ENCODE measurements at regions not wholly inside any gene's neighbourhood (a gene's known extent, or its start where the extent isn't known, plus 50 kb on each side); places are given as distances from the start of the nearest gene placed in this dataset.
"Not testable (repeated sequence)": the region's sequence is repeated elsewhere in the genome, so short reads cannot be mapped to it uniquely, and the experiment has no call there.

DNA sequence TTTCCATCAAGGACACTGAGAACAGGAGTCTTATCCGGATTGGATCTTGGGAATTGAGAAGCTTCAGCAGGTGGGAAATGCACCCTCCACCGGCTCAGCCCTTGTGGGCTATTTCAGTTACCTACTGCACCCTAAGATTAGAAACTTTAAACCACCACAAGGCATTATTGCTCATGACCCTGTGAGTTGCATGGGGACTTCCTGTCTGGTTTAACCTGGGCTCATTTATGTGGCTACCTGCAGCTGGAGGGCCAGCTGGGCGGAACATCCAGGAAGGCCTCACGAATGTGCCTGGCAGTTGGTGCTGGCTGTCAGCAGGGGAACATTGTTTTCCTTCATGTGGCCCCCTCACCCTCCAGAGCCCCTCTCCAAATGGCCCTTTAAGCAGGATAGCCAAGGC is 164.1 kb downstream of the DEFB131A start:
- no peak for DNase-seq (ENCODE audit: extremely low spot score)
- POLR2A ChIA-PET = no interaction called here
- TF ChIP-seq, protein P1, sequence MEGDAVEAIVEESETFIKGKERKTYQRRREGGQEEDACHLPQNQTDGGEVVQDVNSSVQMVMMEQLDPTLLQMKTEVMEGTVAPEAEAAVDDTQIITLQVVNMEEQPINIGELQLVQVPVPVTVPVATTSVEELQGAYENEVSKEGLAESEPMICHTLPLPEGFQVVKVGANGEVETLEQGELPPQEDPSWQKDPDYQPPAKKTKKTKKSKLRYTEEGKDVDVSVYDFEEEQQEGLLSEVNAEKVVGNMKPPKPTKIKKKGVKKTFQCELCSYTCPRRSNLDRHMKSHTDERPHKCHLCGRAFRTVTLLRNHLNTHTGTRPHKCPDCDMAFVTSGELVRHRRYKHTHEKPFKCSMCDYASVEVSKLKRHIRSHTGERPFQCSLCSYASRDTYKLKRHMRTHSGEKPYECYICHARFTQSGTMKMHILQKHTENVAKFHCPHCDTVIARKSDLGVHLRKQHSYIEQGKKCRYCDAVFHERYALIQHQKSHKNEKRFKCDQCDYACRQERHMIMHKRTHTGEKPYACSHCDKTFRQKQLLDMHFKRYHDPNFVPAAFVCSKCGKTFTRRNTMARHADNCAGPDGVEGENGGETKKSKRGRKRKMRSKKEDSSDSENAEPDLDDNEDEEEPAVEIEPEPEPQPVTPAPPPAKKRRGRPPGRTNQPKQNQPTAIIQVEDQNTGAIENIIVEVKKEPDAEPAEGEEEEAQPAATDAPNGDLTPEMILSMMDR (IDR thresholded peaks at IDR 0.05; ENCODE audit: control extremely low read depth, extremely low read depth, low read depth, missing control alignments) = no peak
- CTCF ChIA-PET = no interaction called here

DNA sequence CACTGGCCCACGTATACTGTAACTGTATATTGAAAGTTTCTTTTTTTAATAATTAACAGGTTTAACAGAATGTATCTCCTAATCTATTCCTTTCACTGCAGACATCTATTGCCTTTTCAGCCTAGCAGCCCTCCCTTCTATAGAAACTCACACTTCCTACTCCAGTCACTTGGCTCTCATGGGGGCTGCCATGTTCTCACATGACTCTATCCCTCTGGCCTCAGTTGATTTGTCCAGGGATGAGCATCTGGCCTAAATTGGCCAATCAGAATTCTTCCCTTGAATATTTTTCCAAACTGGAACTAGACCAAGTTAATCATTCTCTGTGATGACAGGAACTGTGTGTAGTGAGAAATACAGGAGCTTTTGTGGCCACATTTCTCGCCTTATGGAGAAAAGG is 166.1 kb downstream of the DEFB131A start:
- CTCF ChIA-PET; DNase-seq (ENCODE audit: extremely low spot score); POLR2A ChIA-PET: not testable (repeated sequence)

DNA sequence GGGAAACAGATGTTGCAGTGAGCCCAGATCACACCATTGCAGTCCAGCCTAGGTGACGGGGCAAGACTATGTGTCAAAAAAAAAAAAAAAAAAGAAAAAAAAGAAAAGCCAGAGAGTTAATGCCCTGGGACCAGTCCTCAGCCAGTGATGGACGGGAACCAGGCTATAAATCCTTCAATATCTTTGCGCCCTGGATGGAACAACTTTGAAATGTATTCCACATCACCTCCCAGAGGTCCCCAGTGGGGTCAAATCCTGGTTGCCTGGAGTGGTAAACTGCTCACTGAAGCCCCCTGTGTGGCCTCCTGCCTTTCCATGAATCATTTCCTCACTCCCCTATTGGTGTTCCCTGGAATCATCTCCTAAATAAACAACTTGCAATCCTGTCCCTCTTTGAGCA is 166.9 kb downstream of the DEFB131A start:
- POLR2A ChIA-PET = no interaction called here
- DNase-seq (ENCODE audit: extremely low spot score) = no peak
- CTCF ChIA-PET = no interaction called here
- TF ChIP-seq, protein P1 (IDR thresholded peaks at IDR 0.05; ENCODE audit: control extremely low read depth, extremely low read depth, low read depth, missing control alignments) = no peak

DNA sequence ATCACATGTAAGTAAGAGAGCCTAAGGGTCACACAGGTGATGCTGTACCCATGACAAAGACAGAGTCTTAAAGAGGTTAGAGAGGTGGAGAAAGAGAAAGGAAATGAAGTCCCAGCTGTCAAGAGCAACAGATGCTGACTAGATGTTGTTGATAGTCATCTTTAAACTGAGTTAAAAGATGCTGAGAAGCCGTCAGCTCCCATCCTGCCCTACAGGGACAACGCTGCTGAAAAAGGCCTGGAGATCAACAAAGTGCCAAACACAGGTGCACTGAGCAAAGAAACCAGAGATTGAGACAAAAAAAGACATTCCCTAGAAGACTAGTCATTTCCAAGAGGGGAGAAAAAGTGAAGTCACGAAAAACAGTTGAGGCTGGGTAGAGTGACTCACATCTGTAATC is 145.0 kb upstream of the DRD5 start:
- POLR2A ChIA-PET; DNase-seq (ENCODE audit: extremely low spot score); CTCF ChIA-PET: not testable (repeated sequence)

DNA sequence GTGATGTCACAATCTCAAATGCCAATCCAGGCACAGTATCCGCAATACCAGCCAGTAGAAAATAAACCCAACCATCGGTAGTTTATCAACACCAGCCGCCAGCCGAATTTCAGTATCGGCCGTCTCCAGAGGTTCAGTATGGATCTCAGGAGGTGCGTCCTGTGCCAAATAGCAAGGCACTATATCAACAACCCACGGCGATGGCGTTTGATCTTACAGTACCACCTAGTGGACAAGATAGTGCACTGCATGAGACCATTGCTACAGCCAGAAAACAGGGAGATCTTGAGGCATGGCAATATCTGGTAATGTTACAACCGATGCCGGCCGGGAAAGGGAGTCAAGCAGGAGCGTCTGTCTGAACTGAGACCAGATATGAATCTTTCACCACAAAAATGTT is 121.8 kb upstream of the DRD5 start:
- DNase-seq (ENCODE audit: extremely low spot score); CTCF ChIA-PET; POLR2A ChIA-PET: not testable (repeated sequence)

DNA sequence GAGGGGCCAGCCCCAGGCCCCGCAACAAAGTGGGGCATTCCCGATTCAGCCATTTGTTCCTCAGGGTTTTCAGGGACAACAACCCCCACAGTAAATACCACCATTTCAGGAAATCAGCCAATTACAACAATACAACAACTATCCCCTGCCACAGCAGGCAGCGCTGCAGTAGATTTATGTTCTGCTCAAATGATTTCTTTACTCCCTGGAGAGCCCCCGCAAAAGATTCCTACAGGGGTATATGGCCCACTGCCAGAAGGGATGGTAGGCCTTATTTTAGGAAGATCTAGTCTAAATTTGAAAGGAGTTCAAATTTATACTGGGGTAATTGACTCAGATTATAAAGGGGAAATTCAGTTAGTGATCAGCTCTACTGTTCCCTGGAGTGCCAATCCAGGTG is 120.5 kb upstream of the DRD5 start:
- DNase-seq (ENCODE audit: extremely low spot score); POLR2A ChIA-PET; CTCF ChIA-PET: not testable (repeated sequence)

DNA sequence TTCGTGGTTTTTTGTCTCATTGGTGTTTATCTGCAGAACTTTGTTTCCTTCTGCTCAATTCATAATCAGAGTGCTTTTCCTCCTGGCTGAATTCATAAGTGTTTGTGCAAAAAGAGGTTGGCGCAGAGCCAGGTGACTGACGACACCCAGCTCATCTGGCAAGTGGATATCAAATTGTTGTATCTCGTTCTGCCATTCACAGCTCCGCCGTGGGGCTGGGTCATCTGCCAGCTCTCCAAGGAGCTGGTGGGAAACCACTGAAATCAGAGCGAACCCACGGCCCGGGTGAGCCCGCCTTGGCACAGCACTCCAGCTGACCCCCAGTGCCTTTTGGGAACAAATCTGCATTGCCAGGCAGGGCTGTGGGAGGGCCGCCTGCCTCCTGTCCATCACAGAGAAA is 110.7 kb upstream of the DRD5 start:
- DNase-seq (ENCODE audit: extremely low spot score); POLR2A ChIA-PET; CTCF ChIA-PET: not testable (repeated sequence)

DNA sequence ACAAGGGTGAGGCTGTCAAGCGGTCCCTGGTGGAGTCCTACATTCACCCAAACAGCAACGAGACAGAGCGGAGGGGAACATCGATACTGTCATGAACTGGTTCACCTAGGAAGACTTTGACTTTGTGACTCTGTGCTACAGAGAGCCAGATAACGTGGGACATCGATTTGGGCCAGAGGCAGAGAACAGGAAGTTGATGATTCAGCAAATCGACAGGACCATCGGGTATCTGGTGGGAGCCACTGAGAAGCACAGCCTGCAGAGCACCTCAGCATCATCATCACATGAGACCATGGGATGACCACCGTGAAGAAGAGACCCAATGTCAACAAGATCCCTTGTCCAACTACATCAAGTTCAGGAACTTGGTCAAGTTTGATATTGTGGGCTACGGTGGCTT is 104.1 kb upstream of the DRD5 start:
- DNase-seq (ENCODE audit: extremely low spot score); POLR2A ChIA-PET; CTCF ChIA-PET: not testable (repeated sequence)

DNA sequence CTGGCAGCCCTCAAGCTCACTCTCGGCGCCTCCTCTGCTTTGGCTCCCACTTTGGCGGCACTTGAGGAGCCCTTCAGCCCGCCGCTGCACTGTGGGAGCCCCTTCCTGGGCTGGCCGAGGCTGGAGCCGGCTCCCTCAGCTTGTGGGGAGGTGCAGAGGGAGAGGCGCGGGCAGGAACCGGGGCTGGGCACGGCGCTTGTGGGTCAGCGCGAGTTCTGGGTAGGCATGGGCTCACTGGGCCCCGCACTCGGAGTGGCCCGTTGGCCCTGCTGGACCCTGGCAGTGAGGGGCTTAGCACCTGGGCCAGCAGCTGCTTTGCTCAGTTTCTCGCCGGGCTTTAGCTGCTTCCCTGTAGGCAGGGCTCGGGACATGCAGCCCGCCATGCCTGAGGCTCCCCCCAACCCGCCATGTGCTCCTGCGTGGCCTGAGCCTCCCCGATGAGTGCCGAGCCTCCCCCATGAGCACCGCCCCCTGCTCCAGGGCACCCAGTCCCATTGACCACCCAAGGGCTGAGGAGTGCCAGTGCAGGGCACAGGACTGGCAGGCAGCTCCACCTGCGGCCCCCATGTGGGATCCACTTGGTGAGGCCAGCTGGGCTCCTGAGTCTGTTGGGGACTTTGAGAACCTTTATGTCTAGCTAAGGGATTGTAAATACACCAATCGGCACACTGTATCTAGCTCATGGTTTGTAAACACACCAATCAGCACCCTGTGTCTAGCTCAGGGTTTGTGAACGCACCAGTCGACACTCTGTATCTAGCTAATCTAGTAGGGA is 101.5 kb upstream of the DRD5 start:
- CTCF ChIA-PET = interaction anchor here (0.8 kb wide), 1 partner anchor 25 kb away, joined by 3 read pairs; no protein-coding TSS in a partner anchor
- TF ChIP-seq, protein P1 (IDR thresholded peaks at IDR 0.05; ENCODE audit: control extremely low read depth, extremely low read depth, low read depth, missing control alignments) = no peak
- no peak for DNase-seq (ENCODE audit: extremely low spot score)
- POLR2A ChIA-PET = no interaction called here

DNA sequence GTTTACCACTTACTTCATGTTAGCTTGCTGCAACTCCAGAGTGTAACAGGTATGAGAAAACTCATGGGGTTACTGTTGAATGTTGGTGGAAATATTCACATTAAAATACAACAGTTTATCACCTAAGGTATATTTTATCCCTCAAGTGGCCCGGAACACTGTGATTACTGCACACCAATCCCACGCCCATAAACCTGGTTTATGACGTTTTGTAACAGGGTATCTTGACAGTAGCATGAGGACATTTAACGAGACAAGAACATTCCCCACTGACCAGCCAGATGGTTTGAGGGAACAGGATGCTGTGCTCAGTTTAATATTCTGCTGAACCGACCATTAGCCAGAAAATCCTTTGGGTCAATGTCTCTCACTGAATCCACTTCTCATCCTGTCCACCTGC is 98.3 kb upstream of the DRD5 start:
- DNase-seq (ENCODE audit: extremely low spot score); CTCF ChIA-PET; POLR2A ChIA-PET: not testable (repeated sequence)

DNA sequence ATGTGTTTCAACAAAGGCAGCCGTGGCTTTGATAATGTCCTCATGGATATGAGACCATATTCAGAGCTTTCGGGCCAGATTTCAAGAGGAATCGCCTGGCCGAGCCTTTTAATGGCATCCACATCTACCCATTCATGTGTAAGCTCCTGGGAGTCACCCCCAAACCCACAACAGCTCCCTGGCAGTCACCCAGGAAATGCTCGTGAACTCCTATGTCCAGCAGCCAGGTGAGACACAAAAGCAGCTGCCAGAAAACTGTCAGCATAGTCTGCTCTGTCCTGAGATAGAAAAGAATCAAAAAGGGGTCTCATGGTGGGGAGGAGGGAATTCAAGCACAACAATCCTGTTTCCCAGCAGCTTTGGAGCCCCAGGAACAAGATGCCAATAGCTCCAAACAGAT is 96.4 kb upstream of the DRD5 start:
- POLR2A ChIA-PET; DNase-seq (ENCODE audit: extremely low spot score): not testable (repeated sequence)
- CTCF ChIA-PET = interaction anchor here (1.2 to 1.5 kb wide), 2 partner anchors 19 to 329 kb away, joined by 4 read pairs; no protein-coding TSS in a partner anchor

Data from GM10248 (cell line).